Forelimb muscle (tissue), 1 donor: ENCODE measurements at regions not wholly inside any gene's neighbourhood (a gene's known extent, or its start where the extent isn't known, plus 50 kb on each side); places are given as distances from the start of the nearest gene placed in this dataset.

Experiments used
- DNase-seq: peaks from one replicate; pipeline ENCODE4 v3.0.0-alpha.2; 2013; ENCODE audit warnings: low read depth

GRCh38 chr2:19748073-19748375, 153.8 kb downstream of the TTC32 start:
- no peak for DNase-seq

DNA sequence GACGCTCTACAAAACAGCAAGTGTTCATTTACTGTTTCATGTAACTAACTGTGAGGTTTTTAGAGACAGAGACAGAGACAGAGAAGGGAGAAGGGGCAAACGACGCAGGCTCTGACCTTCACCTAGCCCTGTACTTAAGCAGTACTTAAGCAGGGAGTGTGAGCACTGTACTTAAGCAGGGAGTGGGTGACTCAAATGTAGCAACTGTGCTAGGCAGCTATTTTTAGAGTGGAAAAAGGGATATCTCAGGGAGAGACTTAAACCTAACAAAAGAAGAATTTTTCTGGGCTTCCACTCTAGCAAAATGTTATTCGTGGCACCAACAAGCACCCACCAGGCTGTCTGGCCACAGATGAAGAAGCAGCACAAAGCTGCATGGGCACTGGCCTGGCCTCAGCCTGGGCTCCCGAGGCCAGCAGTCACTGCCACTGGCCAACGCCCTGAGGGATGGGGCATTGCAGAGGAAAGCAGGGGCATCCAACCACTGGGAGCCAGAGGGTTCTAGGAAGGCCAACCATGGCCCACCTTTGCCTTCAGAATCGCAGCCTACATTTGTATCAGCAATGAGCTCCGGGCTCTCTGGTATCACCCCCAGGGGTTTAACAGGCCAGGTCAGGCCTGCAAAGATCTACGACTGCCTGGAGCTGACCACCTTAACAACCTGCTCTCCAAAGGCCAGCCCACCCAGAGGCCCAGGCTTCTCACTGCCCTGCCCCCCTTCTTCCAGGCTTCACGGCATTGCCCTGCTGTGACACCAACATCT, 154.3 kb downstream of the TTC32 start:
- no peak for DNase-seq

DNA sequence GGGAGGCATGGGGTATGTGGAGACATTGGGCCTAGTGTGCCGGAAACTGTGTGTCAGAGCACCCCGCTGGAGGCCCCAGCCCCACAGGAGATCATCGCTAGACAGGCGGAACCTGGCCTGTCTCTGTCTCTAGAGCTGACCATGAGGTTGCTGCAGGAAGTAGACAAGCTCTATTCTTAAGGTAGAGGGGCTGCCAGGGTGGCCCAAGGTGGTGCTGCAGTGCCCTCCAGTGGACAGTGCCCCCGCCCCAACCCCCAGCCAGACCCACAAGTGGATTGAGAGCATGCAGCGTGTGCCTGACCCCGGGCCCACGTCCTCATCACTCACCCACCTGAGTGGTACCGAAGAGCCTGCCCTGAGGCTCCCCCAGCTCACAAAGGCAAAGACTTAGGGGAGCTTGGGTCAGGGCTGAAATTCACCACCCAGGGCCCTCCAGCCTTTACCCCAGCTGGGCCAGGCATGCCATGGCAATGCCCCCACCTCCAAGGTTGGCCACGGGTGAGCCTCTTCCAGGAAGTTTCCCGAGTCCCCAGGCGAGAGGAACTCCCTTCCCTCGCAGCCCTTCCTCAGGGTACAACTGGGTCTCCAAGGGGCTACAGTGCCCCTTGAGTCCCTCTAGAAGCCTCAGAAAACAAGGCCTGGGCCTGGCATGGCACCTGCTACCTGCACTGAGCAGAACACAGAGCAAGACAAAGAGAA, 155.0 kb downstream of the TTC32 start:
- no peak for DNase-seq

- no peak for DNase-seq
These were observed 155.6 kb downstream of the TTC32 start for GRCh38 chr2:19746137-19746600.

DNA sequence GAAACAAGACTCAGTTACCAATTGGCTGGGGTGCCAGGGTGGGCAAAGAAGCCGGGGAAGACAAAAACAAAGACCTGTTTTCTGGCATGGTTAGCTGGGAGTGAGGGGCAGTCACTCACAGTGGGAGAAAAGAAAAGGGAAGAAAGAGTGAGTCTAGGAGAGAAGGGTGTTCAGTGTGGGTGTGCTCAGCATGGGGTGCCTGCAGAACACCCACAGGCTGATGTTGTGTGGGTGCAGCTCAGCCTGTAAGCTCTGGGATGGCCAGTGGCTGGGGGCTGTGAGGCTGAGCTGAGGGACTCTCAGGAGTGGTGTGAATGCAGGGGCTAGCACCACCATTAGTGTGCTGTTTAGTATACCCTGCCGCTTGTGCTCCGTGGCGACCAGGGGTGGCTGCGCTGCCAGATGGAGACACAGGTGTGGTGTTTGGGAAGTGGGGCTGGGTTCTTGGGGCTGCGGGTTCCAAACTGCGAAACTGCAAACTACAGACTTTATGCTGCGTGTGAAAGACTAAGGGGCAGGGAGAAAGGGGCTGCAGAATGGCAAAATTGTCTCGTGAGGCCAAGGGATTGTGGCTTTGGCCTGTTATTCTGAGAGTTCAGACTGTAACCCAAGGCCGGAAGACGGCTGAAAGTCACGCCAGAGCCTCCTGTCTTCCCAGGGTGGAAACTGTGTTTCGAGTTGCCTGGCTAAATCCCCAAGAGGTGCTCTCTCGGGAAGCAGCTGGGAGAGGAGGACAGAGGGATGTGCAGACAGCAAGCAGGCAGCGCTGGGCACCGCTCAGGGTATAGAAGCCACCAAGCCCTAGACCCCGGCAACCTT, 156.3 kb downstream of the TTC32 start:
- DNase-seq: no peak

GRCh38 chr2:19744456-19745199, 157.2 kb downstream of the TTC32 start:
- DNase-seq: no peak

GRCh38 chr2:19743641-19744040, 158.1 kb downstream of the TTC32 start:
- DNase-seq: no peak

DNA sequence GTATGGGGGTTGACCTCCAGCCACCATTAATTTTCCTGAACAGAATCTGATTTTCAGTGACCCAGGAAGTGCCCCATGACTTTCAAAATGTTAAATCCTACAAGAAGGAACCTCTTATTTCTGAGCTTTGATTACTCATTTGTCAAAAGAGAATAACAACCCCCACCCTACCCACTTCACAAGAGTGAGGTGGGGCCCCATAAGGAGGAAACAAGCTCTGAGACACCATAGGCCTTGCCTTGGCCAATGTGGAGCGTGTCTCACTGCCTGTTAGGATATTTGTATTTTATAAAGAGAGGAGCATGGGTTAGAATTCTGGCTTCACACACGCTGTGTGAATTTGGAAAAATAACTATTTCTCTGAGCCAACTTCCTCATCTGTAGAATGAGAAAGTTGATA, 158.9 kb downstream of the TTC32 start:
- DNase-seq: no peak

DNA sequence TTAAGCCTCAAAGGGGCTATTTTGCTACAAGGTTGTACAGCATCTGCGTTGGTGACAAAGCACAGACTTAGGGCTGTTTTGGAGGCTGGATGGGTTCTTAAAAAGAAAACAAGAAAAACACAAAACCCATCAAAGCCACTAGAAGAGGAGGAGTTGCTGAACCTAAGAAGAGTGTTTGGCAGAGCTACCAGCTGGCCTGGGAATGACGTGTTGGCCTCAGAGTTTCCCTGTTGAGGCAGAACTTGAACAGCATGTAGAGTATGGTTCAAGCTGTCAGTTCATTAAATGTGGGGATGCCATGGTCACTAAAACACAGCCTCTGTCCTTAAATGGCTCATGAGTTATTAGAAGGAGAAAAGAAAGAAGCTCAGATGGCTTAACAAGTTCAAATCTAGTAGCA, 162.5 kb downstream of the TTC32 start:
- DNase-seq: no peak

GRCh38 chr2:19738707-19739106, 163.1 kb downstream of the TTC32 start:
- peak; percentile 47 for DNase-seq

DNA sequence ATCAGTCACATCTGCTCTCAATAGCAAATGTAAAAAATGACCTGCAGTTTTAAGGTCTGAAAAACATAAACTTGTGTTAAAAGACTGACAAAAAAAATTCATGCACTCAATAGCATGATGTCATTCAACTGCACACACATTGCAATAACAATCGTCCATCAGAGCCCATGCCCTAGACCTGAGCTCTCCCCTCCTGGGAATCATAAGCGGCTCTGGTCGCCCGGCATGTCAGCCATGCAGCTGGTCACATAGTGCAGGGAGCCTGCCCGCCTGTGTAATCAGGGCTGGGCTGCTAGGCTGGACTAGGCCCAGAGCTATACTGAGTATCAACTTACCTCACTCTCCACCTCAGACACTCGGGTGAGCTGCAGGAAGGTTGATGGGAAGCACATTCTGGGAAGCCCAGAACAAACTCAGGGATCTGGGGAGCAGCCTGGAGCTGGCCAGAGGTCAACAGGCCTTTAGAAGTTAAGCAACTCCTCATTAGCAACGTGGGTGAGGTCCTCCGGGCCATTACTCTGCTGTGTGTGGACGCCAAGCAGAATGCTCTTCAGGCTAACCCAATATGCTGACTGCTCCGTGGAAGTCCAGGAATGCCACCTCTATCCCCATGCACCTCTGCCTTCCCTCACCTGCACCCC, 165.5 kb downstream of the TTC32 start:
- no peak for DNase-seq

- DNase-seq: no peak
These were observed 167.8 kb downstream of the TTC32 start for GRCh38 chr2:19733951-19734425.

DNA sequence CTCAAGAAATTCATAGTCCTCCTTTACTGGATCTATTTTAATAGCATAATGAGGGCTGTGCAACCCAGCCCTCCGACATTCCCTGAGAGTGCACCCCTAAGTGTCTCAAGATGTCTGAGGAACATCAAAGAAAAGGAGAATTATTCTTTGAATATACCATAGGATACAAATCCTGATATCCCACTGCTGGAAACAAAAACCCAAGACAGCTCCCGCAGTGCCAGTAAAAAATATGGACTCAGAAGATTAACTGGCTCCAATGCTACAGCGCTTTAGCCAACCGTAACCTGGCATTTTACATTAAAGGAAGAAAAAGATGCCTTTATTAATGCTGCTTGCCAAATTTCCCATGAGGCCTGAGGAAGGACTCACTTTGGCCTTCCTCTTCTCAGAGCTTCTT, 168.4 kb downstream of the TTC32 start:
- no peak for DNase-seq

DNA sequence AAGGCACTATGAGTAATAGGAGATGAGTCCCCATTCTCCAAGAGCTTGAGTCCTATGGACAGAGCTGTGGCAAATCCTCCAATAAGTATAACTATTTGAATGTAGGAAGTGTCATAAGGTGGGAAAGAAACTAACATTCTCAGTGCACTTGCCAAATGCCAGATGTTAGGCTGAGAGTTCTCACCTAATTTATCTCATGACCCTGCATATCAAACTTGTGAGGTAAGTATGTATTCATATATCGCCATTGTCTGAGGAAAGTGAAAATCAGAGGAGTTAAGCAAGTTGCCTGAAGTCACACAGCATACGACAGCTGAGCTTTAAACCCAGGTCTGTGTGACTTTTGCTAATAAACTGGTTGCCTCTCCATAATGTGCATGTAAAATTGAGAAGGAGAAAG, 169.5 kb downstream of the TTC32 start:
- DNase-seq: no peak

DNA sequence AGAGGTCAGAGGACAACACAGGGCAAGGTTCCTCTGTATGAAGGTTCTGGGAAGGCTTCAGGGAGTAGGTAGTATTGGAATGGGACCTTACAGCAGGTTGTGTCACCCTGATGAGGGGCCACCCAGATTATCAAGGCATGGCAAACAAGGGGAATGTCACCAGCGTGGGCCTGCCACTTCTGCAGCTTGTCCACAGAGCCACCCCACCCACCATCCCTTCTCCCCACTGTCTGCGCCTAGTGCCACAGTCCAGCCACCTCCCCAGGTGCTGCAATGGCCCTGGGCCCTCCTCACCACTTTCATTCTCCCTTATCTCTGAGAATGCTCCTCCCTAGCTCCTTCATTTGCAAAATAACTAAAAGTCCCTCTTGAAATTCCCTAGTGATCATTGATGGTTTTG, 170.3 kb downstream of the TTC32 start:
- DNase-seq: no peak

DNA sequence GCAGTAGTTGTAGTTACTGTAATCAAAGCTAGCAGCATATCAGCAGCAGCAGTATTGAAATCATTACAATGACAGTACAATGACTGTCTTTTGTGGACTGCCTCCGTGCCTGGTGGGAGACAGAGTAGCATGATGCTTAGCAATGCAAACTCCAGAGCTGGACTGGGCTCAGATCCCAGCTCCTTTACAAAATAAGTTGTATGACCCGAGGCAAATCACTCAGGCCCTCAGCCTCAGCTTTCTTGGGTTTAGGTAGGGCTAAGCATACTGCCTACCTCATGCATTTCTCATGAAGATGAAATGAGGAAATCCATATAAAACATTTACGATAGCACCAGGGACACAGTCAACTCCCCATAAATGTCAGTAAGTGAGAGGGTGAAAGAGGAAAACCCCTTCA, 170.7 kb downstream of the TTC32 start:
- no peak for DNase-seq

DNA sequence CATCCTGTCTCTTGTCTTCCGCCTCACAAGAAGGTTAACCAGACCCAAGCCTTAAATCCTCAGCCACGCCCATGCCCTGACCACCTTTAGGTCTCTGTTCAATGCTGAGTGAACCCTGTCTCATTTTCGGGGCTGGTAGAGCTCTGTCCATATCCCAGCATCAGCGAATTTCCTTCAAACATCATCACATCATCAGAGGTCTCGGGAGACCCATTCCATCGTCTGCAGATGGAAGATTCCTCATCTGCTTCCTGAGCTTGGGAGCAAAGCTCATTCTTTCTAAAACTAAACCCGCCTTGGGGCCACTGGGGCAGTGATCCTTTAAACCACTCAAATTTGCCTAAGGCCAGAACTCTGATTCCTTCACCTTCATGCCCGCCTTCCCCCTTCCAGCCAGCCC, 173.7 kb downstream of the TTC32 start:
- peak; percentile 73 for DNase-seq

DNA sequence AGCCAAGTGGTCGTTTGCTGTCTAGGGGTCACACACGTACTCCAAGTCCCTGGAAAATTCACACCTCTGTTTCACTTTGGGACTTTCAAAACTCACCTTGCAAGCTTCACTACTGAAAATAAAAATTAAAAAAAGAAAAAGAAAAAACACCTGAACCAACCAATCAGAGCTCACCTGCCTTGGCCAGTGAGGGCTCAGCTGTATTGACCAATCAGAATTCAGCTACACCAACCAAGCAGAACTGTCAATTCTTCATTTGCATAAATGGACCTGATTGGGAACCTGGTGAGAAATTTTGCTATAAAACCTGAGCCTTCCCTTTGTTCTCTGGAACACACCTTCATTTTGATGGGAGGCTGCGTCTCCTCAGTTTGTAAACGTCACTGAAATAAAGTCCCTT, 176.4 kb downstream of the TTC32 start:
- no peak for DNase-seq

DNA sequence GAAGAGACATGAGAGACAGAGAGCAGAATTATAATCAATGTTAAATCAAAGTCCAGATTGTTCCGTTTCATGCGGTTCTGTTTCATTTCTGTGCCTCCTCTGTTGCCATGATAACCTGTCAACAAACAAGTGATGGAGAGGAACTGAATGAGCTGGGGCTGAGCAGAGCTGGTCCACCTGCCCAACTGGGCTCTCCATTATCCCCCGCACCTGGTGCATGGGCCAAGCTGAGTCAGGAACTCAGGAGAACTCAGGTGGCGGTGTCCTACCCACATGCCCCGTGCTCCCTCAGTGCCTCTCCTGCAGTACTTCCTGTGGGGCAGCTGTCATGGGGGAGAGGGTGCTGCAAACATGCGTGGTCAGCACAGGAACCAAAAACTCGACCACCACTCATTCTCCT, 178.8 kb downstream of the TTC32 start:
- DNase-seq: no peak

GRCh38 chr2:19722531-19722971, 179.2 kb downstream of the TTC32 start:
- DNase-seq: no peak

- no peak for DNase-seq
These were observed 181.5 kb downstream of the TTC32 start for GRCh38 chr2:19720306-19720705.
